ENCODE measurements at regions not wholly inside any gene's neighbourhood (a gene's known extent, or its start where the extent isn't known, plus 50 kb on each side); places are given as distances from the start of the nearest gene placed in this dataset.

DNA sequence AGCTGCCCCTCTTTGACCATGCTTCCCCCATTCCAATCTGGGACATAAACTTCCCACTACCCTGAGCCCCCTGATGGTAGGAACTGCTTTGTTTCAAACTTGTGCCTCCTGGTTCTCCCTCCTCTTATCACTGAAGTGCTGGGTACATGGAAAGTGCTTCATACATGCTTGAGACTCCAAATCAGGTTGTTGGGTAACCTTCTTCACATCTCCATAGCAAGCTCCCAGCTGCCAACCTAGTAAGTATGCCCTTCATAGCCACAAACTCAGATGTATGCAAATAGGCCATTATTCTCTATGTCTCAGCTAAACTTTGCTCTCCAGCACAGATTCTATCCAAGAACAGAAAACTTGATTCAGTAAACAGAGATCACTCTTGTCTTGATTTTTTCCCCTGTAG is 310.6 kb upstream of the IRX3 start:
- TF ChIP-seq, protein P1, sequence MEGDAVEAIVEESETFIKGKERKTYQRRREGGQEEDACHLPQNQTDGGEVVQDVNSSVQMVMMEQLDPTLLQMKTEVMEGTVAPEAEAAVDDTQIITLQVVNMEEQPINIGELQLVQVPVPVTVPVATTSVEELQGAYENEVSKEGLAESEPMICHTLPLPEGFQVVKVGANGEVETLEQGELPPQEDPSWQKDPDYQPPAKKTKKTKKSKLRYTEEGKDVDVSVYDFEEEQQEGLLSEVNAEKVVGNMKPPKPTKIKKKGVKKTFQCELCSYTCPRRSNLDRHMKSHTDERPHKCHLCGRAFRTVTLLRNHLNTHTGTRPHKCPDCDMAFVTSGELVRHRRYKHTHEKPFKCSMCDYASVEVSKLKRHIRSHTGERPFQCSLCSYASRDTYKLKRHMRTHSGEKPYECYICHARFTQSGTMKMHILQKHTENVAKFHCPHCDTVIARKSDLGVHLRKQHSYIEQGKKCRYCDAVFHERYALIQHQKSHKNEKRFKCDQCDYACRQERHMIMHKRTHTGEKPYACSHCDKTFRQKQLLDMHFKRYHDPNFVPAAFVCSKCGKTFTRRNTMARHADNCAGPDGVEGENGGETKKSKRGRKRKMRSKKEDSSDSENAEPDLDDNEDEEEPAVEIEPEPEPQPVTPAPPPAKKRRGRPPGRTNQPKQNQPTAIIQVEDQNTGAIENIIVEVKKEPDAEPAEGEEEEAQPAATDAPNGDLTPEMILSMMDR (conservative IDR thresholded peaks at IDR 0.05; ENCODE audit: low read depth in 2 of 2): no peak
- TF ChIP-seq EZH2 (IDR thresholded peaks at IDR 0.05; ENCODE audit: low read depth, unreplicated experiment) (no peak), POLR2AphosphoS5 (IDR thresholded peaks at IDR 0.05; ENCODE audit: low read depth) (no peak), EZH2phosphoT487 (IDR thresholded peaks at IDR 0.05; ENCODE audit: unreplicated experiment) (no peak)
- TF ChIP-seq, protein P2, sequence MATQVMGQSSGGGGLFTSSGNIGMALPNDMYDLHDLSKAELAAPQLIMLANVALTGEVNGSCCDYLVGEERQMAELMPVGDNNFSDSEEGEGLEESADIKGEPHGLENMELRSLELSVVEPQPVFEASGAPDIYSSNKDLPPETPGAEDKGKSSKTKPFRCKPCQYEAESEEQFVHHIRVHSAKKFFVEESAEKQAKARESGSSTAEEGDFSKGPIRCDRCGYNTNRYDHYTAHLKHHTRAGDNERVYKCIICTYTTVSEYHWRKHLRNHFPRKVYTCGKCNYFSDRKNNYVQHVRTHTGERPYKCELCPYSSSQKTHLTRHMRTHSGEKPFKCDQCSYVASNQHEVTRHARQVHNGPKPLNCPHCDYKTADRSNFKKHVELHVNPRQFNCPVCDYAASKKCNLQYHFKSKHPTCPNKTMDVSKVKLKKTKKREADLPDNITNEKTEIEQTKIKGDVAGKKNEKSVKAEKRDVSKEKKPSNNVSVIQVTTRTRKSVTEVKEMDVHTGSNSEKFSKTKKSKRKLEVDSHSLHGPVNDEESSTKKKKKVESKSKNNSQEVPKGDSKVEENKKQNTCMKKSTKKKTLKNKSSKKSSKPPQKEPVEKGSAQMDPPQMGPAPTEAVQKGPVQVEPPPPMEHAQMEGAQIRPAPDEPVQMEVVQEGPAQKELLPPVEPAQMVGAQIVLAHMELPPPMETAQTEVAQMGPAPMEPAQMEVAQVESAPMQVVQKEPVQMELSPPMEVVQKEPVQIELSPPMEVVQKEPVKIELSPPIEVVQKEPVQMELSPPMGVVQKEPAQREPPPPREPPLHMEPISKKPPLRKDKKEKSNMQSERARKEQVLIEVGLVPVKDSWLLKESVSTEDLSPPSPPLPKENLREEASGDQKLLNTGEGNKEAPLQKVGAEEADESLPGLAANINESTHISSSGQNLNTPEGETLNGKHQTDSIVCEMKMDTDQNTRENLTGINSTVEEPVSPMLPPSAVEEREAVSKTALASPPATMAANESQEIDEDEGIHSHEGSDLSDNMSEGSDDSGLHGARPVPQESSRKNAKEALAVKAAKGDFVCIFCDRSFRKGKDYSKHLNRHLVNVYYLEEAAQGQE (IDR thresholded peaks at IDR 0.05; ENCODE audit: unreplicated experiment): no peak
- TF ChIP-seq, protein P3, sequence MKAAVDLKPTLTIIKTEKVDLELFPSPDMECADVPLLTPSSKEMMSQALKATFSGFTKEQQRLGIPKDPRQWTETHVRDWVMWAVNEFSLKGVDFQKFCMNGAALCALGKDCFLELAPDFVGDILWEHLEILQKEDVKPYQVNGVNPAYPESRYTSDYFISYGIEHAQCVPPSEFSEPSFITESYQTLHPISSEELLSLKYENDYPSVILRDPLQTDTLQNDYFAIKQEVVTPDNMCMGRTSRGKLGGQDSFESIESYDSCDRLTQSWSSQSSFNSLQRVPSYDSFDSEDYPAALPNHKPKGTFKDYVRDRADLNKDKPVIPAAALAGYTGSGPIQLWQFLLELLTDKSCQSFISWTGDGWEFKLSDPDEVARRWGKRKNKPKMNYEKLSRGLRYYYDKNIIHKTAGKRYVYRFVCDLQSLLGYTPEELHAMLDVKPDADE (IDR thresholded peaks at IDR 0.05): no peak
